ENCODE measurements at regions not wholly inside any gene's neighbourhood (a gene's known extent, or its start where the extent isn't known, plus 50 kb on each side); places are given as distances from the start of the nearest gene placed in this dataset.

DNA sequence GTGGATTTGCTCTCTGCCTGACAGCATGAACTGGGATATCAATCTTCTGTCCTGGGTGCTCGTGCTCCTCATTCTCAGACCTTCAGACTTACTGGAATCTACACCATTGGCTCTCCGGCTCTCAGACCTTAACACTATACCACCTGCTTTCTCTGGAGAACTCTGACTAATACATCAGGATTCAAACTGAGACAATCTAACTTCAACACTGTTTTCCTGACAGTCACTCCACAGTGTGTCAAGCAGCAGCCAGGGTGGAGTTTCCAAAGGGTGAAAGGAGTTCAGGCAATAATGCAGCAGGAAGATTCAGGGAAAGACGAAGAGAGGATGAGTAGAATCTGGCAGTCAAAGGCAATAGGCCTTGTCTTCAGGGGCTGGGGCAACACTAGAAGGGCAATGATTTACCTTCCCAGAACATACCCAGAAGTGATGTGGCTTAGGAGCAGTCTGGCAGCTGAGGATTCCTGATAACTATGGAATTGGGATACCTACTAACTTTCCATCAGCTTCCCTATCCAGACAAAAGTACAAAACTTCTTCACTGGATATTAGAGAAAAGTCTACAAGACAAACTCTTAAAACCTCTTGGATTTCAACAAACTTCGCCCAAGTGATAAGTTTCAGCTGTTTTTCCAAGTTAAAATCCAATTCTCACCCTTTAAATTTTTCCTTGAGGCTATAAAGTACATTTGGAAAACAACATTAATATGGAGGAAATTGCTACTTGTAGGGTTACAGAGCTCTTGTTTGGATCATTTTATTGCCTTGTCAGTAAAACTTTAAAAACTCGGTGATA, 58.4 kb upstream of the SLIT2 start:
- TF ChIP-seq POLR2A (IDR thresholded peaks at IDR 0.05) (no peak), POLR2AphosphoS5 (IDR thresholded peaks at IDR 0.05) (no peak), EP300 (IDR thresholded peaks at IDR 0.05) (no peak)
- TF ChIP-seq, protein P1, sequence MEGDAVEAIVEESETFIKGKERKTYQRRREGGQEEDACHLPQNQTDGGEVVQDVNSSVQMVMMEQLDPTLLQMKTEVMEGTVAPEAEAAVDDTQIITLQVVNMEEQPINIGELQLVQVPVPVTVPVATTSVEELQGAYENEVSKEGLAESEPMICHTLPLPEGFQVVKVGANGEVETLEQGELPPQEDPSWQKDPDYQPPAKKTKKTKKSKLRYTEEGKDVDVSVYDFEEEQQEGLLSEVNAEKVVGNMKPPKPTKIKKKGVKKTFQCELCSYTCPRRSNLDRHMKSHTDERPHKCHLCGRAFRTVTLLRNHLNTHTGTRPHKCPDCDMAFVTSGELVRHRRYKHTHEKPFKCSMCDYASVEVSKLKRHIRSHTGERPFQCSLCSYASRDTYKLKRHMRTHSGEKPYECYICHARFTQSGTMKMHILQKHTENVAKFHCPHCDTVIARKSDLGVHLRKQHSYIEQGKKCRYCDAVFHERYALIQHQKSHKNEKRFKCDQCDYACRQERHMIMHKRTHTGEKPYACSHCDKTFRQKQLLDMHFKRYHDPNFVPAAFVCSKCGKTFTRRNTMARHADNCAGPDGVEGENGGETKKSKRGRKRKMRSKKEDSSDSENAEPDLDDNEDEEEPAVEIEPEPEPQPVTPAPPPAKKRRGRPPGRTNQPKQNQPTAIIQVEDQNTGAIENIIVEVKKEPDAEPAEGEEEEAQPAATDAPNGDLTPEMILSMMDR (IDR thresholded peaks at IDR 0.05) = no peak
